NCI-H345 treated with DMSO at 0.1 percent for 48 hours (cell line): ENCODE measurements at regions not wholly inside any gene's neighbourhood (a gene's known extent, or its start where the extent isn't known, plus 50 kb on each side); places are given as distances from the start of the nearest gene placed in this dataset.
"Not testable (repeated sequence)": the region's sequence is repeated elsewhere in the genome, so short reads cannot be mapped to it uniquely, and the experiment has no call there.

Source experiments
- DNase-seq: peaks from one replicate; lab custom pipeline; 2025; ENCODE audit not compliant: unreplicated experiment; lab: John Stamatoyannopoulos, UW

DNA sequence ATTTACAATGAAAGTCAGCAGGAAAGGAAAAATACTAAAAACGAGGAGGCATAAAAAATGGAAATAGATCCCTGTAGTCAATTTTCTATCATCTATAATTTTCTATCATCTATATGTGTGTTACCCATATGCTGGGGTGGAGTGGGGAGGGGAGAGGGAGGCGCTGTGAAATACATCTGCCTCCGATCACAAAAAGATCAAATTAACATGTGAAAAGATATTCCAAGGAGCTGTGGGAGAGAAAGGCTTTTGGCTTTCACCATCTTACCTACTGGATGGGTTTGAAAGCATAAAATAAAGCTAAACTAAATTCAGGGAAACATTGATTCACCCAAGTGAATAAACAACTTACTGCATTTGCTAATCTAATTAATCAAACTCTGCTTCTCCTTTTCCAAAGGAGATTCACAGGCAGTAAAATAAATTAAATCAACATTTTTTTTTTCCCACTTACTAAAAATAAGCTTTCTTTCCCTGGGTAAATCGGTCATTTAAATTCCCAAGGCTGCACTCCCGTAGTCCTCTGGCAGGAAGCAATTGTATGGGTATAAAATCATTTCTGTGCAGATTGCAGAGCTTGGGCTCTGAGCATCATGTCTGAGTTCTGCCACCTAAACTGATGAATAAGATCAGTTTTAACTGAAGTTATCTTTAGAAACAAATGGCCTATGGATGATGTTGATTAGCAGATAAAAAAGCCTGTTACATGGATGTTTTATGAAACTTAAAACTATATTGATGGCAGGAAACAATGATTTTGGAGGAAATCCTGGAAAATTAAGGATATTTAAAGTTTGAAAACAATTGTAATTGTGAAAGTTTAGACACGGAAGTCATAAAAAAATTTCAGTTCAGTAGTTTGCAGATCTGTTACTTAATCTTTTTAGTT lies 147.9 kb downstream of the SOX4 start:
- no peak for DNase-seq

GRCh38 chr6:21742238-21742660 lies 148.7 kb downstream of the SOX4 start:
- no peak for DNase-seq

DNA sequence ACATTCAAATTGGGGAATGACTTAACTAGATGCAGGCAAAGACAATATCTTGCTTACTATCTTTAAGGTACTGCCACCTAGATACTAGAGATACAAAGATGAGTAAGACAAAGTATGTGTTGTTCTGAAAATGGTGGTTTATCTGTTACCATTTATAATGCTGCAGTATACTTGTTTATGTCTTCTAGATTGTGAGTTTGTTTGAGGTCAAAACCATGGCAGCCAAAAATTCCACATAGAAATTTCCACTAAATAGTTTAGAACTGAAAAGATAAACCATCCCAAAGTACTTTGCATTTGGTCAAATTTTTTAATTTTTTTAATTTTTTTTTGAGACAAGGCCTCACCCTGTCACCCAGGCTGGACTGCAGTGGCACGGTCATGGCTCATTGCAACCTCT lies 150.8 kb downstream of the SOX4 start:
- DNase-seq, result no peak

- no peak for DNase-seq
Measured at GRCh38 chr6:21745543-21746337, 152.2 kb downstream of the SOX4 start.

DNA sequence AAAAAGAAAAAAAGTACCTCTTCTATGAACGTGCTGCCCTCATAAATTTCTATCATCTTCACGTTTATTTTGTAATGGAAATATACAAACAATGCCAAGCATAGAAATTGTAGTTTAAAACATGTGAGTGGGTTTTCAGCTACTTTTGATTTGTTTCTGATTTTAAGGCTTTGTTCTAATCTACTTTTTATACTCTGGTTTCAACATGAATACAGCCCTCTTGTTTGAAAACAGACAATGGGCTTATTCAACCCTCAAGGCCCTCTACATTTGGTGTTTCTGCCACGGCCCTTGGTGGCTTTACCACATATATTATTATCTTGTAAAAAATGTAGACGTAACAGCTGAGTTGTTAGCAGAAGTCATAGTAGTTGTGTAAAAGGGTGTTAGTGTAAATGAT lies 153.9 kb downstream of the SOX4 start:
- DNase-seq, result no peak

- peak; percentile 67 for DNase-seq
Measured at GRCh38 chr6:21748343-21749056, 154.9 kb downstream of the SOX4 start.

- peak; percentile 85 for DNase-seq
Measured at GRCh38 chr6:21749754-21750153, 156.2 kb downstream of the SOX4 start.

DNA sequence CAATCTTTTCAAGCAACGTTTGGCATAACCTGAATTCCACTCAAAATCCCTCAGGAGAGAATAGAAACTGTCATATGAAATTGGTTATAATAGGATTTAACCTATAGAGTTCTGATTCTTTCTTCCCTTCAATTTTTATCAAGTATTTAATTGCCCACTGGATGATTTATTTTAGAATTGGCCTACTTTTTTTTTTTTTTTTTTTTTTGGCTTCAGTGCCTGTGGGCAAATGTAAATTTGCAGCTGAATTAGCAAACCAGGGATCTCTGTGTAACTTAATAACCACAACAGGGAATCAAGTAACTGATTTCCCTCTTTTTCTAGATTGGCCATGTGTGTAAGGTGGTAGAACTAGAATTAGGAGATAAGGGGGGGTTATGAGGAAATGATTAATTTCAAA lies 157.0 kb downstream of the SOX4 start:
- DNase-seq, result no peak

- no peak for DNase-seq
Measured at GRCh38 chr6:21751608-21752007, 158.1 kb downstream of the SOX4 start.

DNA sequence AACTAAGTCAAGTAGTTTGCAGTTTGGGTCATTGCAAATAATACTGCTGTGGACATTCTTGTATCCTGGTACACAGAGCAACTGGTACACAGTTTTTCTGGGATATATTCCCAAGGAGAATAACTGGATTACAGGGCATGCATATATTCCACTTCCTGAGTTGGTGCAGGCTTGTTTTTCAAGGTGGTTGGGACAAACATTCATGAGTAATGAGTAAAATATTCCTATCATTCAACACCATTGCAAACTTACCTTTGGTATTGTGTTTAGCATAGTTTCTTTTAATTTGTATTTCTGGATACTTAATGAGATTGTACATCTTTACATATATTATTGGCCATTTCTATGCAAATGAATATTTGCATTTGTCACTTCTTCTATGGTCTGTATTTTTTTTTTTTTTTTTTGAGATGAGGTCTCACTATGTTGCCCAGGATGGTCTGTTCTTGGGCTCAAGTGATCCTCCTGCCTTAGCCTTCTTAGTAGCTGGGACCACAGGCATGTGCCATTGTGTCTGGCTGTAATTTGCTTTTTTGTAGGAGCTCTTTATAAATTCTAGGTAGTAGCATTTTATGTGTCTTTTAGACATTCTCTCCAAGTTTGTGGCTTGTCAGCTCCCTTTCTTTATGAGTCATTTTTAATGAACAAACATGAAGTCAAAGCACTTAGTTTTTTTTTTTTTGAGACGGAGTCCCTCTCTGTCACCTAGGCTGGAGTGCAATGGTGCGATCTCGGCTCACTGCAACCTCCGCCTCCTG lies 158.7 kb downstream of the SOX4 start:
- no peak for DNase-seq

DNA sequence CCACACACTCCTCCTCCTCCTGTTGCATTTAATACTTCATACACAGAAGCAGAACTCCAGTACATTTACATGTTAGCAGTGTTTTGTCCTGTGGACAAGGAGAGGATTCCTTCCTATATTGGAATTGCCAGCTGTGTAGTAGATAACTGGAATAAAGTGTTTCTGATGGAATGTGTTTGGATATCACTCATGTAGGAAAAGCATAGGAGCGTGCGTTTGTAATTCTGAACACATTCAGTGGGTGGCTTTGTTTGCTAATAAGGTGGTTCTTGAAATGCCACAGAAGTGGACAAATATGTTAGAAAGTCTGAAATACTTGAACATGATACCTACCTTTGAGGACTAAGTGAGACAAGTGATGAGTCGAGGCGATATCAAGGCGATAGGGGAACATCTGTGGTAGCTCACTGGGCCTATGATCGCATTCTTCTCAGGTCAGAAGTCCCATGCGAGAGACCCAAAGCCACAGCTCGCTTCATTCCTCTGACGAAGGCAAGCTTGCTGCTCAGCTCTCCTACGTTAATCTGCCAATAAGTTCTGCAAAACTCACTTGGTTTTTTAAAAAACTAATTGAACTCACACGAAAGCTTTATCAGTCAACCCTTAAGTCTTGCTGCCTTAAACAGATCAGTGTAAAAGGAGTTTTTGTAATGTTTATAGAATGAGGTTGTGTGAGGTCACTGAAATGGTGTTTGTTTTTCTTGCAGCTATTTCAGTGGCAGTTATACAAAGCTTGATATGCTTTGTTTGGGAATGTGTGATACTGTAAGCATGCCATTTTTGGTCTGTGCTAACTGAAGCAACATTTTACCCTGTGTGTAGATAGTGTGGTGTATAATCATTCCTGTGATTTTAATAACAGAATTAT lies 159.9 kb downstream of the SOX4 start:
- no peak for DNase-seq

DNA sequence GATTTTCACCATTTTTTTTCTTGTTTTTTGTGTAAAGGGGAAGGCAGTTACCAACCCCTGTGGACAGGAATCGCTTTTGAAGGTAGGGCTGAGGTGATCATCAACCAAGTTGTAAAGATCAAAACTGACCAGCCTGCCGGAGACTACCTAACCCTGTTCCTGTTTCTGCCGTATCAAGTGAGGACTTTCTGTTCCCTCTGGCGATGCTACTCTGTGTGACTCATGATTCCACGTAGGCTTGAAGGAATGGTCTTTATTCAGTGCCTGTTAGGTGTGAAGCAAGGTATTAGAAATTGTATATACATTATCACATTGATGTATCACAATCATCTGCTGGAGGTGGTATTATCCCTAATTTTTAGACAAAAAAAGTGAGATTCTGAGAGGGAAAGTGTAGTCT lies 161.3 kb downstream of the SOX4 start:
- no peak for DNase-seq

DNA sequence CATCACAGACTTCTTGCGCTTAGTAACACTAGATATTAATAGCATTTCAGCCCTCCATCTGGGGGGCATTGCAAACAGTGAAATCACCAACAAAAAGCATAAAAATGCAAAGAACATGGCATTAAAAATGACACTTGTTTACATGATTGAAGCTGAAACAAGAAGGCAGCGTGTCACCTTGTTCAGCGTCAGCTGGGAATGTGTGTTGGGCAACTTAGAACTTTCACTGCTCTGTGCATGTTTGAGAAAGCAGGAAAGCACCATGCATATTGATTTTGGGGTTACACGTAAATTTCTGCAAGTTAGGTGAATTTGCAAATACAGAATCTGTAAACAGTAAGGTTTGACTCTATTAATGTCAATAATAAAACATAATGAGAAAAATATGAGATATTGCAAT lies 162.9 kb downstream of the SOX4 start:
- DNase-seq, result no peak

- not testable (repeated sequence) for DNase-seq
Measured at GRCh38 chr6:21757392-21757791, 163.8 kb downstream of the SOX4 start.

DNA sequence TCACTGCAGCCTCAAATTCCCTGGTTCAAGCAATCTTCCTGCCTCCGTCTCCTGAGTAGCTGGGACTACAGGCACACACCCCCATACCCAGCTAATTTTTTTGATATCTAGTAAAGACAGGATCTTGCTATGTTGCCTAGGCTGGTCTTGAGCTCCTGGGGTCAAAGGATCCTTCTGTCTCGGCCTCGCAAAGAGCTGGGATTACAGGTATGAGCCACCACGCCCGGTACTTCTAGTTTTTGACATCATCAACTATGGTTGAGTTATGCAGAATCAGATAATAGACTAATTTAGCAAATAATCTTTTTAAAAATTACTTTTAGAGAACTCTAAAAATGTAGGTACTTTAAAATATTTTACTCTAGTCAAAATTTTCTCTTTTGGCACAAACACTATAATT lies 166.2 kb downstream of the SOX4 start:
- DNase-seq, result no peak

GRCh38 chr6:21761053-21761730 lies 167.6 kb downstream of the SOX4 start:
- DNase-seq, result not testable (repeated sequence)

GRCh38 chr6:21764989-21765388 lies 171.4 kb downstream of the SOX4 start:
- DNase-seq, result no peak

GRCh38 chr6:21767891-21768648 lies 174.5 kb downstream of the SOX4 start:
- no peak for DNase-seq
